CD8-positive, alpha-beta memory T cell (primary cell): ENCODE measurements at regions not wholly inside any gene's neighbourhood (a gene's known extent, or its start where the extent isn't known, plus 50 kb on each side); places are given as distances from the start of the nearest gene placed in this dataset.
"Not testable (repeated sequence)": the region's sequence is repeated elsewhere in the genome, so short reads cannot be mapped to it uniquely, and the experiment has no call there.

Experiments
- CTCF ChIA-PET: fragments of 350-600 bp; sonication (Branson Sonifier 250); formaldehyde crosslinking; loops from one replicate; lab custom pipeline; 2021; ENCODE audit warnings: antibody characterized with exemption; lab: Charles Lee
- POLR2A ChIA-PET: fragments of 350-600 bp; sonication (Branson Sonifier 250); formaldehyde crosslinking; loops from one replicate; lab custom pipeline; 2021; ENCODE audit warnings: antibody characterized with exemption; lab: Charles Lee
- DNase-seq, 5 donors: peaks; one replicate each; pipeline versions ENCODE4 v3.0.0 to v3.0.0-alpha.2; 2020 to 2022; ENCODE audit warnings: mixed read lengths in 1 of 5
- H3K27ac ChIP-seq: one replicate; pipeline ENCODE4 v1.7.0; 2013; ENCODE audit warnings: low read depth, mild to moderate bottlenecking, low read length, moderate library complexity
- H3K27me3 ChIP-seq: 2 replicates; pipeline ENCODE4 v1.7.0; 2013; ENCODE audit warnings: low read length, mild to moderate bottlenecking; ENCODE audit not compliant: insufficient read depth, poor library complexity, severe bottlenecking
- H3K36me3 ChIP-seq: 2 replicates; pipeline ENCODE4 v1.7.0; 2013; ENCODE audit warnings: mild to moderate bottlenecking, low read length, moderate library complexity; ENCODE audit not compliant: insufficient read depth
- H3K4me1 ChIP-seq: 2 replicates; pipeline ENCODE4 v1.7.0; 2013; ENCODE audit warnings: mild to moderate bottlenecking, low read length, moderate library complexity; ENCODE audit not compliant: insufficient read depth
- H3K4me3 ChIP-seq: 2 replicates; pipeline ENCODE4 v1.7.0; 2013; ENCODE audit warnings: mild to moderate bottlenecking, low read length
- H3K9me3 ChIP-seq: 2 replicates; pipeline ENCODE4 v1.7.0; 2013; ENCODE audit warnings: mild to moderate bottlenecking, low read length
- H3K27ac Mint-ChIP-seq, 8 donors: one replicate each; pipeline ENCODE4 v1.8.0; 2020 to 2021; ENCODE audit warnings: mixed read lengths in 8 of 8, mild to moderate bottlenecking in 6 of 8, inconsistent platforms in 3 of 8, moderate library complexity in 3 of 8
- H3K27me3 Mint-ChIP-seq, 2 donors: one replicate each; pipeline ENCODE4 v1.8.0; 2020 to 2021; ENCODE audit warnings: mixed read lengths in 2 of 2, mild to moderate bottlenecking in 1 of 2, moderate library complexity in 1 of 2
- H3K36me3 Mint-ChIP-seq, 3 donors: one replicate each; pipeline ENCODE4 v1.8.0; 2020 to 2021; ENCODE audit warnings: mixed read lengths in 3 of 3, inconsistent platforms in 1 of 3, mild to moderate bottlenecking in 1 of 3
- H3K4me1 Mint-ChIP-seq, 3 donors: one replicate each; pipeline ENCODE4 v1.8.0; 2020 to 2021; ENCODE audit warnings: mixed read lengths in 3 of 3, inconsistent platforms in 1 of 3, mild to moderate bottlenecking in 1 of 3
- H3K4me3 Mint-ChIP-seq, 7 donors: one replicate each; pipeline ENCODE4 v1.8.0; 2020 to 2021; ENCODE audit warnings: mixed read lengths in 7 of 7, mild to moderate bottlenecking in 6 of 7, moderate library complexity in 4 of 7, inconsistent platforms in 2 of 7
- H3K9me3 Mint-ChIP-seq, 5 donors: one replicate each; pipeline ENCODE4 v1.8.0; 2020 to 2022; ENCODE audit warnings: mixed read lengths in 5 of 5, mild to moderate bottlenecking in 3 of 5, moderate library complexity in 2 of 5, inconsistent platforms in 1 of 5

DNA sequence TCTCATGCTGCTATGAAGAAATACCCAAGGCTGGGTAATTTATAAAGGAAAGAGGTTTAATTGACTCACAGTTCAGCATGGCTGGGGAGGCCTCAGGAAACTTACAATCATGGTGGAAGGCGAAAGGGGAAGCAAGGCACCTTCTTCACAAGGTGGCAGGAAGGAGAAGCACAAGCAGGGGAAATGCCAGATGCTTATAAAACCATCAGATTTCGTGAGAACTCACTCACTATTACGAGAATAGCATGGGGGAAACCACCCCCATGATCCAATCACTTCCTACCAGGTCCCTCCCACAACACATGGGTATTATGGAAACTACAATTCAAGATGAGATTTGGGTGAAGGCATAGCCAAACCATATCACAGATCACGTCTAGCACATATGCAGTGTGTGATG, 61.8 kb upstream of the MARCKS start:
- H3K4me3 Mint-ChIP-seq, POLR2A ChIA-PET, H3K36me3 Mint-ChIP-seq, H3K9me3 ChIP-seq, H3K4me3 ChIP-seq, H3K27ac ChIP-seq, H3K27me3 Mint-ChIP-seq, H3K4me1 ChIP-seq, H3K36me3 ChIP-seq, H3K27ac Mint-ChIP-seq, H3K9me3 Mint-ChIP-seq, H3K4me1 Mint-ChIP-seq, H3K27me3 ChIP-seq, CTCF ChIA-PET, DNase-seq: not testable (repeated sequence)

DNA sequence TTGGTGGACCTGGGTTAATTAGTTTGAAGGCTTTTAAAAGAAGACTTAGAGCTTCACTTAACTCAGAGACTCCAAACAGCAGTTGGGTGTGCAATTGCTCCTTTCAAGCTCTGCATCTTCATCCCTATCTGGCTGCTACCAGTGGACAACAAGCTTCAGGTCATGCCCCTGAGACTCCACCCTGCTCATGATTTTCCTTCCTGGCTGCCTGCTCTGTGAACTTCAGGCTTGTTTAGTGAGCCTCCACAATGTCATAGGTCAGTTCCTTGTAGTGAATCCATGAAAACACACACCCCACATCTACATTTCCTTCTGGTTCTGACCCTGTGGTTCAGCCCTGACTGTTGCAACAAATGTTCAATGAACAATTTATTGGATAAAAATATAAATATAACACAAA, 61.1 kb upstream of the MARCKS start:
- H3K36me3 ChIP-seq = no peaks in the 10 kb centered on the region
- no peaks in the 10 kb centered on the region for H3K9me3 Mint-ChIP-seq
- no peaks in the 10 kb centered on the region for H3K4me1 Mint-ChIP-seq
- H3K27ac Mint-ChIP-seq = no peak overlapping the region
- POLR2A ChIA-PET = no interaction called here
- H3K9me3 ChIP-seq = no peaks in the 10 kb centered on the region
- peaks cover 4 to 11% of the 10 kb centered on the region in 2 donors for H3K27me3 Mint-ChIP-seq
- no peak overlapping the region for H3K27ac ChIP-seq
- H3K36me3 Mint-ChIP-seq = no peaks in the 10 kb centered on the region
- CTCF ChIA-PET = interaction anchor here (1.1 kb wide), 1 partner anchor 8 kb away, joined by 3 read pairs; no protein-coding TSS in a partner anchor
- no peaks in the 10 kb centered on the region for H3K4me1 ChIP-seq
- no peak for DNase-seq
- no peak overlapping the region for H3K4me3 Mint-ChIP-seq
- no peak overlapping the region for H3K4me3 ChIP-seq
- H3K27me3 ChIP-seq = no peaks in the 10 kb centered on the region

DNA sequence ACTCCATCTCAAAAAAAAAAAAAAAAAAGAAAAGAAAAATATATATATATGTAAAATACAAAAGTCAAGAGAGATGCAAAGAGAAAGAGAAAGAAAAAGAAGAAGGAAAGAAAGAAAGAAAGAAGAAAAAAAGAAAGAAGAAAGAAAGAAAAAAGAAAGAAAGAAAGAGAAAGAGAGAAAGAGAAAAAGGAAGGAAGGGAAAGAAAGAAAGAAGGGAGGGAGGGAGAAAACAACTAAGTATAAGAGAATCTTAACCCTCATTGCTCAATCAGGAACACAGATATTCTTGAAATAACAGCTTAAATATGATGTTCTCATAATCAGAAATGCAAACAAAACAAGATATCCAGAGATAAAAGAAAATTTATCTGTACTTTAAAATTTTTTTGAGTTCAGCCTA, 54.4 kb upstream of the MARCKS start:
- Histone ChIP-seq H3K4me3 (no peak overlapping the region), H3K9me3 (no peaks in the 10 kb centered on the region), H3K27ac (no peak overlapping the region), H3K4me1 (no peaks in the 10 kb centered on the region), H3K27me3 (no peaks in the 10 kb centered on the region), H3K36me3 (no peaks in the 10 kb centered on the region)
- DNase-seq = no peak
- ChIA-PET POLR2A (no interaction called here), CTCF (no interaction called here)
- Mint-ChIP-seq H3K4me3 (no peak overlapping the region), H3K36me3 (no peaks in the 10 kb centered on the region), H3K4me1 (no peaks in the 10 kb centered on the region), H3K27me3 (peaks cover 0 to 15% of the 10 kb centered on the region in 2 donors), H3K9me3 (no peaks in the 10 kb centered on the region), H3K27ac (no peak overlapping the region)

- H3K4me1 ChIP-seq = no peaks in the 10 kb centered on the region
- H3K27me3 ChIP-seq = no peaks in the 10 kb centered on the region
- Mint-ChIP-seq H3K36me3 (no peaks in the 10 kb centered on the region), H3K27me3 (peaks cover 1 to 9% of the 10 kb centered on the region in 2 donors), H3K4me1 (peaks cover 0 to 2% (median 0%) of the 10 kb centered on the region in 3 donors), H3K27ac (no peak overlapping the region), H3K9me3 (no peaks in the 10 kb centered on the region), H3K4me3 (no peak overlapping the region)
- no peaks in the 10 kb centered on the region for H3K9me3 ChIP-seq
- no peak for DNase-seq
- no peak overlapping the region for H3K4me3 ChIP-seq
- H3K27ac ChIP-seq = no peak overlapping the region
- ChIA-PET CTCF (no interaction called here), POLR2A (no interaction called here)
- no peaks in the 10 kb centered on the region for H3K36me3 ChIP-seq
Observed at GRCh38 chr6:113805173-113805790, 51.9 kb upstream of the MARCKS start.

DNA sequence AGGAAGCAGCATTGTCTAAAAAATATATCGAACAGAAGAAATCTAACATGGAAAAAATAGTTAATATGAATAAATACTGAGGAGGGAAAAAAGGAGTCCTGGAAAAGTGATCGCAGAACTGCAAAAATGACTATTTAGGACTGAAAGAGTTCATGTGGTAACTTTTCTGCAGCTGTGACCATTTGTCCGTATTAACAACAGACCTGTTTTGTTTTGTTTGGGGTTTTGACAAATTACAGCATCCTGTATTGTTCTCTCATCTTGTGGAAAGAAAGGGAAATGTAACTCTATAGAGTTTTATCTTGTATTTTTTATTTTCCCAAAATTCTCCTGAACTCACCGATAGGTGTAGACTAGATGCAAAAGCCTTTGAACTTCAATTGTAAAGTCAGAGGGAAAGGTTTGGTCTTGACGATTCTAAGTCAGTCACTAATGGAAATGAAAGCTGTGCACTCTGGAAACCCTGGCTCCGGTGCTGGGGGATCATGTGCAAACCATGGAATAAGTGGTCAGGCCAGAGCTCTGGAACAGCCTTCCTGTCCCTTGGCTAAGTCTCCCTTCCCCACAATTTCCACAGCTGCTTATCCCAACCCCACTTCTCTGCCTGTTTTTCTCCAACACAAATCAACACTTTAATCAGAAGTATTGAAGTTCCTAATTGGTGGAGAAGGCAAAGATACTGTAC, 51.2 kb upstream of the MARCKS start:
- no peak for DNase-seq
- ChIA-PET CTCF (no interaction called here), POLR2A (no interaction called here)
- Histone ChIP-seq H3K4me1 (no peaks in the 10 kb centered on the region), H3K27ac (no peak overlapping the region), H3K4me3 (no peak overlapping the region), H3K36me3 (no peaks in the 10 kb centered on the region), H3K27me3 (no peaks in the 10 kb centered on the region), H3K9me3 (no peaks in the 10 kb centered on the region)
- Mint-ChIP-seq H3K27me3 (peaks cover 1 to 4% of the 10 kb centered on the region in 2 donors), H3K27ac (no peak overlapping the region), H3K36me3 (no peaks in the 10 kb centered on the region), H3K9me3 (no peaks in the 10 kb centered on the region), H3K4me3 (no peak overlapping the region), H3K4me1 (peaks cover 0 to 2% (median 0%) of the 10 kb centered on the region in 3 donors)
